Cardiac fibroblast (primary cell): ENCODE measurements at regions not wholly inside any gene's neighbourhood (a gene's known extent, or its start where the extent isn't known, plus 50 kb on each side); places are given as distances from the start of the nearest gene placed in this dataset.
A peak's percentile ranks its signal among the peaks of the same experiment; 100 is the strongest.

Source experiments
- DNase-seq, 2 donors: peaks; one replicate each; pipeline versions ENCODE4 v3.0.0 to v3.0.0-alpha.2; 2010; ENCODE audit warnings: low read depth in 2 of 2
- H3K4me3 ChIP-seq, 2 donors: replicated peaks in 1 of 2; 1 replicate in 1 of 2; 2 replicates in 1 of 2; pipeline ENCODE4 v1.5.1; 2011; ENCODE audit warnings: low read depth in 2 of 2, low read length in 2 of 2, mild to moderate bottlenecking in 2 of 2, moderate library complexity in 1 of 2
- CTCF ChIP-seq: IDR thresholded peaks from one replicate; pipeline ENCODE4 v1.5.1; 2011; ENCODE audit warnings: low read depth, mild to moderate bottlenecking, low read length, inconsistent platforms

- DNase-seq: no peak
- H3K4me3 ChIP-seq: no peak overlapping the region
- TF ChIP-seq CTCF: no peak
These were observed 62.5 kb upstream of the PDX1 start for GRCh38 chr13:27857282-27857681.

- no peak for TF ChIP-seq CTCF
- H3K4me3 ChIP-seq: no peak overlapping the region
- DNase-seq: no peak
These were observed 61.8 kb upstream of the PDX1 start for GRCh38 chr13:27858046-27858445.

GRCh38 chr13:27860743-27861142, 59.1 kb upstream of the PDX1 start:
- DNase-seq: no peak
- no peak for TF ChIP-seq CTCF
- H3K4me3 ChIP-seq: no peak overlapping the region

GRCh38 chr13:27861165-27861564, 58.6 kb upstream of the PDX1 start:
- no peak overlapping the region for H3K4me3 ChIP-seq
- no peak for TF ChIP-seq CTCF
- DNase-seq: no peak

GRCh38 chr13:27868641-27869435, 51.0 kb upstream of the PDX1 start:
- peak; percentile 49 for TF ChIP-seq CTCF
- peak; percentile 16 to 25 for DNase-seq
- H3K4me3 ChIP-seq: no peak overlapping the region

- H3K4me3 ChIP-seq: no peak overlapping the region
- TF ChIP-seq CTCF: no peak
- DNase-seq: no peak
These were observed 50.2 kb upstream of the PDX1 start for GRCh38 chr13:27869436-27870095.
